Activated gamma-delta T cell (primary cell): ENCODE measurements at regions not wholly inside any gene's neighbourhood (a gene's known extent, or its start where the extent isn't known, plus 50 kb on each side); places are given as distances from the start of the nearest gene placed in this dataset.

Source experiments
- DNase-seq: peaks from one replicate; lab custom pipeline; 2025; lab: John Stamatoyannopoulos, UW

DNA sequence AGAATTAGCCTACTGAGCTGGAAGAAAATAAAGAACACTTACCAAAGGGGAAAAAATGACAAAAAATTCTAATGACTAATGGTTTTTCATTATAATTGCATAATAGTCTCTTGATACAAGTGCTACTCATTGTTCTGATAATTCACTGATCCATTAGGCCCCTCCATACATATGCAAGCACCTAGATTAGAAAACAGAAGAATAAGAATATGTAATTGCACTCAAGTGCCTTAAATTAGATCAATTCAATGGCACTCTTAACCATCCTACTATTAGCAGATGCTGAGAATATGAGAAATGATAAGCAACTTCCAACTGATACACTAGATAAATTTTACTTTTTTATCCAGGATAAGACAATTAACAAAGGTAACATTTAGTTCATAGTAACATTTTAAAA is 440.9 kb upstream of the C9orf72 start:
- no peak for DNase-seq

DNA sequence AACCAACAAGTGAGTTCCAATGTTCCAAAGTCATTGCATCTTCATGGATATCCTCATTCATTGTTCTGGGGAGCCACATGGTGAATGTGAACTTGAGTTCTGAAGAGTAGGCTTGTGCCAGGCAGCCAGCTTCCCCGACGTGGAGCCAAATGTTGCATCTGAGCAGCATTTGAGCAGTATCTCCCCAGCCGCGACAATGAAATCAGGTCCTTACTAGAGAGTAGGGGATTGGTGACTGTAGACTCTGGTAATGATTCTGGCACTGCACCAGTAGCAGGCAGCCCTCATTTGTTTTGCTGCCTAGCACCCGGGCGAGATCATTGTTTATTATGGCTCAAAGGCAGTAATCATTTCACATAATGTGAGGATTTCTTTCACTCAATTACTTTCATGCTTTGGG is 451.4 kb upstream of the C9orf72 start:
- no peak for DNase-seq

DNA sequence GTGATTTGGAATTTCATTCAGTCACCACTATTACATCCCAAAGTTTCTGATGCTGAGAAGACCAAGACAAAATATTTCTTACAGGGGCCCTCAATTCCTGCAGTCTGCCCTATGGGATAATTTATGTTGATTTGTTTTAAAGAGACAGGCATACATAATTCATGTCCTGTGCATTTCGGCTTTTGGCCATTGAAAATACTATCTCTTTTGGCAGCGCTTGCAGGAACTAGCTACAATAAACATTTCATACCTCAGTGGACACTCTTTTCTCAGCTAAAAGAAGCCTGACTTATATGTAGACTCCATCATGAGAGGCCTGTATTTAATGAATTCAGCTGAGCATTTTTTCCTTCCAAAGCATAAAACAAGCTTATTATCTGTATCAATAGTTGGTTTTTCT is 451.9 kb upstream of the C9orf72 start:
- DNase-seq, result no peak

DNA sequence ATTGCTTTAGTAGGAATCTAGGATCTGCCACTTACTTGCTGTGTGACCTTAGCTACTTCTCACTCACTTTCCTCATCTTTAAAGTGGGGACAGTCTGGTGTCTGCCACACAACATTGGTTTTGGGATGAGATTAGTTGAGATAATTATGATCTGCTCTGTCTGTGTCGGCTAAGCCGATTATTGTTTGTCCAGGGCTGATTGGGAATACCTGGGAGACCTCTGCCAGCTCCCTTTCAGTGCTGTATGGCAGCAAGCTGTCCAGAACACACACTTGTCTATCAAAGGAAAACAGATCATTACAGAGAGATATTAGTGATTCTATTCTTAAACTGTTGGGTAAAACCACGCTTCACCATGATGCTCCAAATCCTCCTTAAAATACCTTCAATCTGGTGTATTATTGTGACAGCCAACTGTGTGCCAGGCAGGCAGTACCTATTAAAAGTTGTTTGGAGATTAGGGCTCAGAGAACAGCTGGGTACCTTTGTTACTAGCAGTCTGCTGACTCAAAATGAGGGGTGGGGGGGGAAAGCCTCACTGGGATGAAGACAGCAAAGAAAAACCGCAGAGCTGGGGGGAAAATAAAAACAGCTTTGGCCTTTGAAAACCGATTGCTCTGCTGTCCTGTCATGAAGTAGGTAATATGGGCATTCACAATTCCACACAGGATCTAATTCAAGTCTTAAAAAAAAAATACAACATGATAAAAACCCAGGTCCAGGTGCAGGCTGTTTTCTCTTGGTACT is 458.4 kb upstream of the C9orf72 start:
- no peak for DNase-seq

DNA sequence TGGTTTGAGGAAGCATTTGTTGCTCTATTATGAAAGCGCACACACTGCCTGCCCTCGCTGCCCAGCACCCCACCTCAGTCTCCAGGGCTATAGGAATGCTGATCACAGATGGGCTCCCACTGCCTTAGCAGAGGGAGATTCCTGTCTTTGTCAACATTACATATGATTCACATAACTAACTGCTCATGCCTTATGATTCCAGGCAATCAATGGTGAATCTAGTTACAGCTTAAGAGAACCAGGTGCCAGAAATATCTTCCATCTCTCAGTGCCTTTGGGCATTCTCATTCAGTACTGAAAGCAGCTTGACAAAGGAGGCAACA is 458.9 kb upstream of the C9orf72 start:
- DNase-seq, result no peak

DNA sequence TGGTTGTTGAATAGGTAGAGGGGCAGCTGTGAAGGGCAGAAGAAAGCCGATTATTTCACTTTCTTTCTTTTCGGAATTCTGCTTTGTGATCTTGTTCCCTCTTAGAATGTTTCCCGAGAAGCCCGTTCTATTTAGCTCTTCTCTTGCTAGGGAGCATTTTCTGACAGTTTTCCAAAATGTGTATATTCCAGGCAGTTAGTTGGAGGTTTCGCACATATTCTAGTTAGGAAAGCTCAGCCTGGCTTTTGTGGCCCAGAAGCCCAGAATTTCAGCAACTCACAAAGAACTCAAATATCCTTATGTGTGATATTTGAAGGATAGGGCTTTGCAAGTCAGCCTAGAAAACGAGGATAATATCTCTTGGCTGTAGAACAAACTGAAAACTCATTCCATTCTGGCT is 461.0 kb upstream of the C9orf72 start:
- DNase-seq, result no peak

DNA sequence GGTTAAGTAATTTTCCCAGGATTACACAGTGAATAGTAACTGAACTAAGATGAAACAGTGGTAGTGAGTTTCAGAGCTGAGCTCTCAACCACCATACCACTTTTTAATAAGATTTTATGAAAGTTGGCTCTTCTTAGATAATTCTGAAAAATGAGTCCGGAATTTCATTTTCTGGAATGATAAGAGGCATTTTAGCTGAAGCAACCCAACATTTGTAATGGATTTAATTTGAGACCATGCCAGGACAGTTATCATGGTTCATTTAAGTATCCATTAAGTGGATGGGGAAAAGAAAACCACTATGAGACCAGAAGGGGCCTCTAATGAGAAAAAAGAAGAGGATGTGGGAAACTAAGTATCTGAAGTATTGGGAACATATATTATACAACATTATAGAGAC is 464.7 kb upstream of the C9orf72 start:
- no peak for DNase-seq

DNA sequence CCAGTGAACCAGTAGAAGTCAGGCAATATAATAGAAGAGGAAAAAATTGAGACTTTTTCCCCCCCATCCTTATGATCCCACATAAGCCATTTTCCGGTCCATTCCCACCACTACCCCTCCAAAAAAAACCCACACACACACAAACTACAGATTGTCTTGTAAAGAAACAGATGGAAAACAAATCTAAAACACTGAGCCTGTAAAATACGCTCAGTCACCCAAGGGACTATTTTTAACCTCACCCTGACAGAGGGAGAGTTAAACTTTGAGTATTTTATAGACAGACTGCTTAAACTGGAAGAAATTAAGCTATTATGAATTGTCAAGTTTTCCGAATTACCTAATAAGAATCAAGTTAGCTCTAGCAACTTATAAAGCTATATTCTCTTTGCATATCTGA is 471.8 kb upstream of the C9orf72 start:
- no peak for DNase-seq

DNA sequence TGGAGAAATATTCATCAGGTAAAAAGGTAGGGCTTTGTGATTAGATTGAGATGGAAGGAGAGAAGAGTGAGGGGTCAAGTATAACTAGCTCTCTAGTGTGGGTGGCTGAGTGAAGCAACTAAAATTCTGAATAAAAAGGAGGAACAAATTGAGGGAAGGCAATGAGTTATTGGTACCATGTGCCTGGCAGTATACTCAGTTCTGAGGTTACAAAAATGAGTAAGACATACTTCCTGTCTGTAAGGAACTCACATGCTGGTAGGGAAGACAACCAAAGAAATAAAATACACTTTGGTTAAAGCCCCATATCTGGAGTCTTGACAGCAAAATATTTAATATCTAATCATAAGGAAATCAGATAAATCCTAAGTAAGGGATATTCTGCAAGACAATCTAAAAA is 476.8 kb upstream of the C9orf72 start:
- DNase-seq, result no peak

DNA sequence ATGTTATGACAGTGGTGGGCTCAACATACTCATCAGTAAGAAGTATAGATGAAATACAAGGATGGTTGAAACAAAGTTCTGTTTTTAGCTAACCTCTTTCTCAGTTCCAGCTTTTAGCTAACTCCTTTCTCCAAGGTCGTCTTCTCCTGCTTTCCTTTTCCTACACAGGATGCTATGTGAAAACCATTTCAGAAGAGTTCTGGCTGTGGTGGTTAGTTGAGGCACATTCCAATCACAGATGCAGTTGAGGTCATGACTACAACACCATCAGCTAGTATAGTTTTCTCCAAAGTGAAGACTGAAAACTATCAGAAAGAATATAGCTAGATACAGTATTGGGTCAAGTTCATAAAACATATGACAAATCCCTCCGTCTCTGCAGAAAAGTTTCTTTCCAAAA is 477.7 kb upstream of the C9orf72 start:
- DNase-seq, result no peak

DNA sequence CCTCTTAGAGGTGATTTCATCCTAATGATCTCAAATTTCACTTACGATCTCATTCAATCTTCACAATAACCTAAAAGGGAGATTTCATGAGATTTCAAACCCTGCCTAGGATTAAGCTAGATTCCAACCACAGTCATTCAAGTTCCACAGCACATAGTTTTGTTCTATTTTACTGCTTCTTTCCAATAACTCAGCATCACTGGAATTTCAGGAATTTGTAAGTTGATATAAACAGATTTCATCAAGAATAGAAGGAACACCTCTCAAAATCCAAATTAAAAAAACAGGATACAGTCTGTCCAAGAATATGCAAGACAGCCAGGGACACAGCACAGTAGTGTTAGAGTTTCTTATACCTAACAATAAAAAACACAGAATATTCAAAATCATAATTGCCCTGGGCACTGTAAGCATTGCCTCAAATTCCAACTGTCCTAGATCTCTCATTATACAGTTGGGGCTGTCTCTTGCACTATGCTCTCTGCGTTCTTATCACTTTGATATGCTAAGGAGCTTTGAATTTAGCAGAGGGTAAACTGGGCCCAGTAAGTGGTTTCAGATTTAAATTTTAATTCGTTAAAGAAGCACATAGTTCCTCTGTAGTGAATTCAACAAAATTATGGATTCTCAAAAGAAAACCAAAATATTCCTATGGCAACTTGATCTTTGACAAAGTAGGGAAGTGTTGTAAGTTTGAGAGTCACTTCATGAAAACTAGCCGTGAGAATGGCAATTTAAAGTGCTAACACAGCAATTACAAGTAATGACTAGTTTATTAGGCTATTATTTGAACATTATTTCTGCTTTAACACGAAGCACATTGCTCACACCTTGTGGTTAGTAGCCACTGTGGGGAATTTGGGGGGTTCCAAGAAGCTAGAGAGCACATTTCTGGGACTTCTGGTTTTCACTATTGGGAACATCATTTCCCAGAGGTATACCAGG is 478.6 kb upstream of the C9orf72 start:
- no peak for DNase-seq

DNA sequence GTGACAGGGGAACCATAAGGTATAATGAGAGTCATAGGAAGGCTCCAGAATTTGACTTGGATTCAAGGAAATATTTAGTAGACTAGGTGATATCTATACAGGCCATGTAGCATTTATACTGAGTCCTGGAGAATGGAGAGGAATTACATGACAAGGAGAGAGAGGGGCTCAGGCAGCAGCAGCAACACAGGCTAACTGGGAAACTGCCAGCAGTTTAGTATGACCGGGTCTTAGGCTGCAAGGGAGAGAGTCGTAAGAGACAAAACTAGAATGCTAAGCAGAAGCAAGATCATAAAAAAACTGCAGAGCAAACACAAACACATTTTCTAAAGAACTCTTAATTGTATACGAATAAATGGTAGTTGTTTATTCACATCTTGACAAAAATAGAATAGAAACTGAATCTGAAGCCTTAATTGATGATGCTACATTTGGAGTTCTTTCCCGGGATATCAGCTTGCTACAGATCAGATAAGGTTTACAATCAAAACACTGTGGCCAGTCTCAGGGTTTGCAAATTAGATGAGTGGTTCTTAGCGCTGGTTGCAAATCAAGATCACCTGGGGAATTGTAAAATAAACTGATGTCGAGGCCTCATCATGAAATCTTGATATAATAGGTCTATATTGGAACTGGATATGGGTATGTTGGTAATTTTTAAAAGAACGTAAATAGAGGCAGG is 480.0 kb upstream of the C9orf72 start:
- no peak for DNase-seq

DNA sequence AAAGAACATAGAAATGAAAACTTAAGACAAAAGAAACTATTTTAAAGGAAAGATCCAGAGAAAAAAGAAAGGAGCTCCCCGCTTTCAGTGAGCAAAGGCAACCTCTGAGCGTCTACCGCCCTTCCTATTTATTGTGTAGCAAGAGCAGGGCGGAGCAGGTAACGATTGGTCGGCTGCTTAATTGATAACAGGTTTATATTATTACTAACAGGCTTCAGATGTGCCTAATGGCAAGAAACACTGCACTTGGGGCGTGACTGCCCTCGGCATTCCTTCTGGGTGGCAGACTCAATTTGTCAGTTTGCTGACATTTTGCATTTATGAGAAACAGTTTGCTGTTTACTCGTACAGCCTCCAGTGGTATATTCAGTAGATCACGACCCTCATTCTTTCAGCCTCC is 482.7 kb upstream of the C9orf72 start:
- no peak for DNase-seq

DNA sequence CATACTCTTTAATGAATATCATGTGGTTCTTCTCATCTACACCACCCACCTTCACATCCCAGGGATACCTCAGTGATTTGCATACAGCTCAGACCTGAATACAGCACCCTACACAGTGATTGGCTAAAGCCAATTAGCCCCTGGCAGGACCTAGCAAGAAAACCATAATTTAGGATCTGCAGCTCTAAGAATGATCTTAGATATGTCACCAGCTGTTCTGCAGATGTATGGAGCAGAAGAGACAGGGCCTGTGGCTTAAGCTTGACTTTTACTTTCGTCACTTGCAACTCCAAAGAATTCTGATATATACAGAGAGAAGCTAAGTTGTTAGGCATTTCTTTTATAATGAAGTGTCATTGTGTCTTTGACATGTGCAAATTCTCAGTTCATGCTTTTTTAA is 483.2 kb upstream of the C9orf72 start:
- no peak for DNase-seq

DNA sequence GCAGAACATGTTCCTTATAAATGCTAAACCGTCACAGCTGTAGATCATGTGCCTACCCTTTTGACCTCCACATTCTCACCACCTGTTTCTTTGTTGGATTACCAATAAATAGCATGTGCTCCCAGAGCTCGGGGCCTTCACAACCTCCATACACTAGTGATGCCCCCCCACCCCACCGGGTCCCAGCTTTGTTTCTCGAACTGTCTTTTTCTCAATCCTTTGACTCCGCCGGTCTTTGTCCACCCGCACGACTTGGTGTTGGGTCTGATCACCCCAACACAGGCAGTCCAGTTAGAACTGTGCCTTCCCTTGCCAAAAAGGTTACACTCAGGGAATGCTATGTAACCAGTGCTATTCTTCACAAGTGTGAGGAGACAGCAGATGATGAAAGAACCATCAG is 485.9 kb upstream of the C9orf72 start:
- DNase-seq, result no peak

DNA sequence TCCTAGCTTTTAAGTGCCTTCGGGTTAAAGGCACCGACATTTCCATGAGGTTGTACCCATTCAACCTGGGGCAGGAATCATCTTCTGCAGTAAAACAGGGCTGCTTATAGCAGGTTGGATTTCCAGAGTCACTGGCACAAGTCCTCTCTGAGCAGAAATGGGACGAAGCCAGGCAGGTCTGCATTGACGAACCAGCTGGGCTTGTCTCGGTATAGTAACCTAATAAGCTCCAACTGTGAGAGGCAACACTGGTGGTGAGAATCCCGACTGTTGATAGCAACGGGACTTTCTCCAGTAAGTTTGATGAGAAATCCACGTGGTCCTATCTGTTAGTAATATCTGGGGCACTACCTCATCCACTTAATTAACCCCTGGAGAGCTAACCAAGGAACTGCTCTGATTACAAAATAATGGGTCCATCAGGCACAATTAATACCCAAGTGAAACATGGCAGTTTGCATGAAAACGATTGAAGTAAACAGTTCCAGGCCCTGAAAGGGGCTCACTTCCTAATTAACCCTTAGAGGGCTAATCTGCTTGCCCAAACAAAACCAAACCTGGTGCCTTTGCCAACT is 491.0 kb upstream of the C9orf72 start:
- DNase-seq, result no peak

DNA sequence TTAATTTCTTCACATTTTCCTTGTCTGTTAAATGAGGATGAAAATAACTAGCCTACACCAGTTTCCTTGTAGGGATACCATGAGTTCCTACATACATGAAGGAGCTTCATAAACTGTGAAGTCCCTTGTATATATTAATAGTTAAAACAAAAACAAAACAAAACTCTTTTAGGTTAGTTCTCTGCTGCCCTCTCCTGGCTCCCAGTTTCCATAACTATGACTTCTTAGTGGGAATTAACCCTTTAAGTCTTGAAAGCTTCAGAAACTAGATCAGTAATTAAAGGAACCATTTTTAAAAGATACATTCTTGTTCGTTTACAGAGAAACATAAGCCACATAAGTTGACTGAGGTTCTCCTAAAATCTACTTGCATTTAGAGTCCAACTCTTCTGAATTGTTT is 500.0 kb upstream of the C9orf72 start:
- no peak for DNase-seq

DNA sequence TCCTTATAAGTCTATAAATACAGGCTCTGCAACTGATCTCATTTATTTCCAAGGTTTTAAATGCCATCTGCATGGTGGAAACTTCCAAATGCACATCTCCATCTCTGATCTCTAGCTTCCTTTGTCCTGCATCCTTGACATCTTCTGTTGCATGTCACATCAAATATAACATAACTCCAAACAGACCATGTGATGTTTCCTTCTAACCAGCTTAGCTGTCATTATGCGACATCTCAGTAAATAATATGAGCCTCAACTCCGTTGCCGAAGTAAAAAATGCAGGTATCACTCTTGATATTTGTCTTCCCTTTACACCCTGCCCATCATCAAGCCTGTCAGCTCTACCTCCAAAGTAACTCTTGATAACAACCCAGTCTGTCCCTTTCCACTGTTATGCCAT is 506.4 kb upstream of the C9orf72 start:
- no peak for DNase-seq

DNA sequence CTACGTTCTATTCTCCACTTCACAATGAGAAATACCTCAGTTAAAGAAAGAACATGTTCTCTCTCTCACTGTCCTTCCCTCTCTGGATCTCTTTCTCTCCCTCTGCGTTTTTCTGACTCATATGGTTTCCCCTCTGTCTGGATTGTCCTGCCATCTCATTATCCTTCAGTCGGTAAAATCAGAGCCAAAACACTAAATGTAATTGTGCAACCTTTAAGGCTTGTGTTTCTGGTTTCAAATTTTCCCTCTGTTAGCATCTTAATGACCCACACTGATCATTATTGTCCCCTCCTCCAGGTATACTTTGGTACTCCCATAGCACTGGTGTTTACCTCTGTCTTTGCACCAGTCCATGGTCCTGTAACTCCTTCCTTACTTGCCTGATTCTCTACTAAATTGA is 509.4 kb upstream of the C9orf72 start:
- DNase-seq, result no peak

DNA sequence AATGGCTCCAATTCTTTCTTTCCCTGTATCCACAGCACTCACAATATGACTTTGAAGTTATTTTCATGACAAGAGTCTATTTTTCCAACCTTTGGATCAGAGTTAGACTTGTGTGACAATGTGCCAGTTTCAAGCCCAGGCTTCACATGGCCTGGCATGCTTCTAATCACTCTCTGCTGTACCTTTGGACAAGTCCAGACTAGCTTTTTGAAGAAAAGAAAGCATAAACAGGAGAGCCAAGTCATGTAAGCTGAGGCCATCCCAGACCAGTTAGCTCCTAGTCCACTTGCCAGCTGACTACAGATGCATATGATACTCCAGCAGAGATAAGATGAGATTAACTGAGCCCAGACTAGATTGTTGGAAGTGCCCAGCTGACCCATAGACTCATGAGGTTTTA is 513.6 kb upstream of the C9orf72 start:
- DNase-seq, result no peak

DNA sequence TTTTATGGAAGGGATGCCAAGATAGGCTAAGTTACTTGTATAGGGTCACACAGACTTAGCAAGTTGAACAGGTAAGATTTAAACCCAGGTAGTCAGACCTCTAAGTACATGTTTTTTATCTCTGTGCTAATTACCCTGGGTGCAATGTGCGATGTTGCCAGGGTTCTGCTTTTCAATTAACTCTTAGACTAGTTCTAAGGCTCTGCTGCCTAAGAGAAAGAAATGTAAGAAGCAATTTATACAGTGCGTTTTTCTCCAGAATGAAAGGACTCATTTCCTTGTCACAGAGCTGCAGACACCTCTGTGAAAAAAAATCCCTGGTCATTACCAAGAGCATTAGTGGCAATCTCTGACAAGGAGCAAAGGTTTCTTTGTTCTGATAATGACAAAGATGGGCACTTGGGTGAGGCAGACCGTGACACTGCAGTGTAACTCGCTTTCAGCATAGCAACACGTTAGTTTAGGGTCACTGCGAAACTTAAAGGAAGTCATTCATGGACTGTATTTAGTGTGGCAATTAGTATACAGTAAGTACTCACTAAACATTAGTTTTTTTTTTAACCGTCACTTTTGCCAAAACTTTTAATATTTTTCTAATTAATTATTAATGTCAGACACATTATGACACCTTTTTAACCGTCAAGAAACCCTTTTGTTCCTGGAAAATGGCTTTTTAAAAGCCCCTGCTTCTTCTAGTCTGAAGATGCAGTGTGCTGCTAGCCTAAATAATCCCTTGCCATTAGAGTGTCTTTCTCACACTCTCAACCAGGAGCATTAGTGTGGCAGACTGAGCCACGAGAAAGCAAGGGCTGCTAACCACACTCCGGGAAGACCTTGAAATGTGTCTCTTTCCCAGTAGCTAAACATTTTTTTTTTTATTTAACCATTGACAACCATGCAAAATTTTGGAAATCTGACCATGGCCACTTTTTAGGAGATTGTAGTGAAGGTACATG is 520.0 kb upstream of the C9orf72 start:
- DNase-seq, result no peak
